ENCODE measurements at regions not wholly inside any gene's neighbourhood (a gene's known extent, or its start where the extent isn't known, plus 50 kb on each side); places are given as distances from the start of the nearest gene placed in this dataset.
"Not testable (repeated sequence)": the region's sequence is repeated elsewhere in the genome, so short reads cannot be mapped to it uniquely, and the experiment has no call there.

DNA sequence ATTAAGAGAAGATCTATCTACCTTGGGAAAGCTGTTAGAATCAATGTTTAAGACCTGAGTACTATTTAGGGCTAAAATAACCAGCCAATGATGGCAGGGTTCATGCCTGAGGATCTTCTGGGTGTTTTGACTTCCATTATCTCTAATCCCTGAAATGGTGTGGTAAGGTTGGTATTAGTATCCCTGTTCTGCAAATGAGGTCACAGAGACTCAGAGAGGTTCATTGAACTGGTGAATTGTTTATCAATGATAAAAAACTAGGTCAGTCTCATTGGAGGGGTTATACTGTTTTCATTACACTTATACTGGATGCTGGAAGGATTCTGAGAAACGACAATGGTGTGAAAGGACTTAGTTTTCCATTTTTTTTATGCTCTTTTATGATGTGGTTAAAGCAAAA is 264.8 kb downstream of the KLF5 start:
- no peak for DNase-seq

GRCh38 chr13:73321043-73321442 is 262.2 kb downstream of the KLF5 start:
- DNase-seq = no peak

- no peak for DNase-seq
Measured at GRCh38 chr13:73317140-73317539, 258.3 kb downstream of the KLF5 start.

DNA sequence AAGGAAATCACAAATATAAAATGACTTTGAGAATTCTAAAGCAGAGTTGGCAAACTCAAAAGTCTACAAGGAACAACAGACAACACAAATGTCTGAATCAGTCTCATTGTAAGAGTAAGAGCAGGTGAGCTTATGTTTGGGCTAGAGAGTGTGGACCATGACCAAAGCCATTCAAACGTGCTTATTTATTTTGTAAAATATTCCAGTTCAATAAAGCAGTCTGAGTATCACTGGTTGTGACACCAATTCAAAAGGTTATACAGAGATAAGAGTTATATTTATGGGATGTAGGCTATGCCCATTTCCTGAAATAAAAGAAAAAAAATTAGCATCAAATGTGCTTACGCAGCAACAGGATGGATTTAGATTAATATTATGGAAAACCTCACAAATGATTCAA is 251.6 kb downstream of the KLF5 start:
- DNase-seq = no peak

DNA sequence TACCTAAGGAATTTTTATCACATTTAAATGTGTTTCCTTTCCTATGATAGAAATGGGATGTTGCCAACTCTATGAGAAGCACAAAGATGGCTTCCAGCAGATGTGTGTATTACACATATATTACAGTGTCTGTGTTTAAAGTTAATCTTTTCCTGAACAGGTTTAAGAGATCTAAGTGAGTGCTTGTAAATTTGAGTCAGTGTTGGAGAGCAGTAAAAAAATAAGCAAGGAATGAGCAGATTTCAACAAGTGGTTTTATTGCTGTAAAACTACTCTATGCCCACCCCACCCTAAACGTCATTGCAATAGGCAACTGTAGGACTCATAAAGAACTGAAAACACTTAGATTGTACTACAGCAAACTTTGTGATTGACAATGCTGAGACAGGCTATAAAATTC is 248.7 kb downstream of the KLF5 start:
- no peak for DNase-seq

- no peak for DNase-seq
Measured at GRCh38 chr13:73306688-73307087, 247.9 kb downstream of the KLF5 start.

DNA sequence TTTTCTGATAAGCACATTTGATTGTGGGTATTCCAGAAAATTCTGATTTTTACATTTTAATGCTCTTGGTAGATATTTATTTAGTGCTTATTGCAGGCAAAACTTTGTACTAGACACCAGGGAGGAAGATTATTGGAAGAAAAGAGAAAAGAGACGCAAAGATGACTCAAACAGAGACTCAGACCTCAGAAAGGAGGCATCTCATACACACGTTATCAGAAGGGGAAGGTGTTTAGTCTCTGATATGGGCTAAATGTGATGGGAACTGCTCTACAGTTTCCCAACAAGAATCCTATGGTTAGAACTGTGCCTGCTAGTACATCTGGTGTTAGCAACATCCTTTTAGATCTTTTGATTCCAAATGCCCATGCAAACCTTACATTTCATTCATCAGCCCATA is 245.6 kb downstream of the KLF5 start:
- no peak for DNase-seq

DNA sequence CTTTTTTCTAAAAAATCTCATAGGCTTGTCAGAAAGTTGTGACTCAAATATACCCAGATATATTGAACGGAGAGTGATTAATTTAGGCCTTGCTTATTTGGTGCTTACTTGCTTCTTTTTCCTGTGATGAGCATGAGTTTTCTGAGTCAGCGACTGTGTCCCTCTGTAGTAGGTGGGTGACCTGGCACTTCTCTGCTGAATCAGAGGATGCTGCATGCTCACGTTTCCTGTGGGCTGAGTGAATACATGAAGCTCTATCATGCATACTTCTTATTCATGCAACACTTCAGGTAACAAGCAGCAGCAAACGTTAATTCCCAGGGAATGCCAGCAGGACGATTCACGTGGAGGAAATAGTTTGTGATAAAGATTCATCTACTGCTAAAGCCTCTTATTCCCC is 245.0 kb downstream of the KLF5 start:
- DNase-seq = no peak

GRCh38 chr13:73301622-73302021 is 242.8 kb downstream of the KLF5 start:
- DNase-seq = not testable (repeated sequence)

- DNase-seq = no peak
Measured at GRCh38 chr13:73300718-73301425, 242.1 kb downstream of the KLF5 start.

DNA sequence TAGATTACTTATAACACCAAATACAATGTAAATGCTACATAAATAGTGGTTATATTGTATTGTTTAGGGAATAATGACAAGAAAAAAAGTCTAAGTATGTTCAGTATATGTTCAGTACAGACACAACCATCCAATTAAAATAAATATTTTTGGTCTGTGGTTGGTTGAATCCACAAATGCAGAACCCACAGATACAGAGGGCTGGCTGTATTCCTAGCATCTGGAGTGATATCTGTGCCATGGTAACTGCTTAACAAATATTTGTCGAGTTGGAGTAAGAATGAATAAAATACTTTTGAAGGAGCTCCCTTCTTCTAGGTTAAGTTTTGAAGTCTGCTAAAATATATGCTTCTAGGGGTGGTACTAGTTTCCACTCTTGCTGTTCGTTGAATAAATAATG is 241.0 kb downstream of the KLF5 start:
- no peak for DNase-seq

- no peak for DNase-seq
Measured at GRCh38 chr13:73293913-73294523, 235.2 kb downstream of the KLF5 start.

DNA sequence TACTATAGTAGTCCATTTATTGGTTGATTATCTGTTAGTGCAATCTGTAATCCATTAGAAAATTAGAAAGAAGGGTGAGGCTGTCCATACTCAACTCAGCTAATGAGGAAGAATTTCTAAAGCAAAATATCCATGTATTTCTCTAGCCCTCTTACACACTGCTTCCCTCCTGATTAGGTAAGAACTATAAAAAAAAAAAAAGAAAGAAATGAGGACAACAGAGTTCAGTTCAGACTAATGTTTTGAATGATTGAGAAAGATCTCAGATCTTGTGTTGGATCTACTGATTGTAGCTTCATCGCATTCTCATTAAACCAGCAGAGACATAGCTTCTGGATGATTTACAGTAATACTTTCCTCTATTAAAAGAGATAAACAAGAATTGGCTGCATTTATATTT is 233.3 kb downstream of the KLF5 start:
- DNase-seq = no peak

- DNase-seq = no peak
Measured at GRCh38 chr13:73290844-73291243, 232.0 kb downstream of the KLF5 start.

DNA sequence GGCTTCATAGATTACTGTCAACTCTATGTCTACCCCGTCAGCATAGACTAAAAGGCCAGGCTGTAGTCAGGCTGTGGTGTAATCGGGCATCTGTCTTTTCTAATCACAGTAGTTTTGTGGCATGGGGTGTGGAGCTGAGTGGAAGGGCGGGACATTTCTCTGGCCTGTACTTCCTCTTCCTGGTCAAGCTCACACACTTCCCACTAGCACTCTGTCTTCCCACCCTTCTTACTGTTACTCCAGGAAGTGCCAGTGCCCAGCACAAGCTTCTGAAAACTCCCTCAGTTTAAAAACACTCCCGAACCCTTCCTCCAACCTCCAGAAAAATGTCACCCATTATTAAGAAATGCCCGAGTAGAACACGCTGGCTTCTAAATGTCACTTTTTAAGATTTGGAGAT is 229.8 kb downstream of the KLF5 start:
- DNase-seq = no peak

DNA sequence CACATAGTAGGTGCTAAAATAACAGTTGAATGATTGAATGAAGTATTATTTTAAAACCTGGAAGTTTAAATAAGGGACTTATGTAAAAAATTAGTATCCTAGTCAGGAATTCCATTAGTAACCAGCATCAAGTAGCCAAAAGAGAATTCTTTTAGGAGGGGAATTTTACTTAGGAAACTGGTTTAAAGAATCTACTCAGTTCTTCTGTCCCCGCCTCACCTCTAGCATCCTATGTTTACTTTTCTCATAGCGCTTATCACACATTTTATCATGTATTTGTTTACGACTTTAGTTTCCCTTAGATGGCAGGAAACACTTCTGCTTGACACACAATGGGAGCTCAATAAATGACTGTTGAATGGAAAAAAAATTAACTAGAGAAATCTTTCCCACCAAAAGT is 229.0 kb downstream of the KLF5 start:
- DNase-seq = no peak

DNA sequence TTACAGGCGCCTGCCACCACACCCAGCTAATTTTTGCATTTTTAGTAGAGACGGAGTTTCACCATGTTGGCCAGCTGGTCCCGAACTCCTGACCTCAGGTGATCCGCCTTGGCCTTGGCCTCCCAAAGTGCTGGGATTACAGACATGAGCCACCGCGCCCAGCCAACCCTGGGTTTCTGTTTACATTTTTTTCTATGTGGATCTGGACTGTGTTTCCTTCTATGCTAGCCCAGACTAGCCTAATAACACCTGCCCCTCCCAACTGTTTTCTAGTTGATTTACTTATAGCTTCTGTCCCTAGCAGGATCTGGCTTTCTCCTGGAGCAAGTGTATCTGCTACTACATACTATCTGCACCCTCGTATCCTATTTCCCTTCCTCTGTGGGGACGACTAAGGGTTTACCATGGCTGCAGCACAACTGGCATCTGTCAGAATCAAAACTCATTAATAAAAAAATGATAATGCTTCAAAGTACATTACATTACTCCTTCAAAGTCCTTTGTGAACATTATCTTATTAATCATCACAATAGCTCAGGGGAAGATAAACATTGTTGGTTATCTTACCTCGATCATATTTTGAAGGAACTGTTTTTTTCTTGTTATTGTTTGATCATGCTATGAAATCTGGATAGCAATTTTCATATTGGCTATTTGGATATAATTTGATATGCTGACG is 228.3 kb downstream of the KLF5 start:
- no peak for DNase-seq

DNA sequence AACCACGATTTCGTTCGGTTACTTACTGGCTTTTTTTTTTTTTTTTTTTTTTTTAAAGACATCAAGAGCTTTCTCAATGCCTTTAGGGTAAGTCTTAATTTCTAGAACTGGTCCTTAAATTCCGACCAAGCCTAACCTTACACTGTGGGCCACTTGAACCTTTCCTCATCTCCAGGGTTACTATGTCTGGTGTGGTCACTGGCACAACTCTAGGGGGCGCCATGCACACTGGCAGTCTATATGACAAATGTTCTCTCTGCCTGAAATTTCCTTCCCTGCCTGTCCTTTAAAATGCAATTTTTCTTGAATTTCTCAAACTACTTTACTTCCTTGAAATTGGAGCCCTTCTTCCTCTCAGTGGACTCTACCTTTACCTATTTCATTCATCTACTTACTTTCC is 227.4 kb downstream of the KLF5 start:
- DNase-seq = no peak

DNA sequence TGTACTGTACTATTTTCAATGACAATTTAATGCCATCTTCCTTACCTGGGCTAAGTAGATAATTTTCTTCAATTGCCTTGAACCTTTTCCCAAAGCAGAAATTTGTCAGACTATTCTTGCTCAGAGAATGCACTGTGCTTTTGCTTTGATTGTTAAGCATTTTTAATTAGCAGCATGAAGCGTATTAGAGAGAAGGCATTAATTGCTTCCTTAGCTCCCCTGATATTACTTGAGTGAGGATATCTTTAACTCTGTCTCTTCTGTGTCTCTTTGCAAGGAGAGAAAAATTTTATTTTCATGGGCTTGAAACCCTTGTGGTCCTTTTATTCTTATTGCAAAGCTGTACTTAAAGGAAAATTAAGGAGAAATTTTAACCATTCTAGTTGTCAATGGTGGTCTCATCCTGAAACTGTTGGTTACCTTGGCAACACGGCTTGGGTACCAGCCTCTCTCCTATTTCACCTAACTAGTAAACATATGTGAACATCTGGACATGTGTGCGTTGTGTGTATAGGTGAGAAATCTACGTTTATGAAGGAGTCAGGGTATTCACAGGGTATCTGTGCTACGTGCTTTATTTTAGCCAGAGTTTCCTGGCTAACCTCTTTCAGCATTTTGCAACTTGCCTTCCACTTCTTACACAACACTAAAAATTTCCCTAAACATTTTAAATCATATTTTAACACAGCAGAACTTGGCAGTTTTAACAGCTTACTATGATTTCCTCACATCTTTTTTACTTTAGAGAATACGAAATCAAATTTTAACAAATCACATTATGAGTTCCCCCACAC is 225.5 kb downstream of the KLF5 start:
- DNase-seq = no peak

GRCh38 chr13:73283636-73284035 is 224.8 kb downstream of the KLF5 start:
- no peak for DNase-seq

DNA sequence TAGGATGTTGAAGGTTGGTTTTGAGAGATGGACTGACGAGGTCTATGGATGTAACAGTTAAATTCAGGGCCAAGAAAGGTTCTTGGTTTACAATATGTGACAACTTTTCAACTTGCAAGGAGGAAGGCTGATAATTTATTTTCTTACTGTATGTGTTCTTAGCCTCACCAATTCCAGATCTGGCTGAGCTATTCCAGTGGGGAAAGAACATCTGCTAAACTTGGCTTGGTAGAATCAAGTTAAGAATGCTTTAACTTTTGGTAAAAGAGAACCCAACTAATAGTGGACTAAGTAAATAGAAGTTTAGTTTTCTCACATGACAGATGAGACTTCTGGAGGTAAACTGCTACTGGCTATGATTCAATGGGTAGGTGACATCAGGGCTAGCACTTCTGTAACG is 222.9 kb downstream of the KLF5 start:
- no peak for DNase-seq

DNA sequence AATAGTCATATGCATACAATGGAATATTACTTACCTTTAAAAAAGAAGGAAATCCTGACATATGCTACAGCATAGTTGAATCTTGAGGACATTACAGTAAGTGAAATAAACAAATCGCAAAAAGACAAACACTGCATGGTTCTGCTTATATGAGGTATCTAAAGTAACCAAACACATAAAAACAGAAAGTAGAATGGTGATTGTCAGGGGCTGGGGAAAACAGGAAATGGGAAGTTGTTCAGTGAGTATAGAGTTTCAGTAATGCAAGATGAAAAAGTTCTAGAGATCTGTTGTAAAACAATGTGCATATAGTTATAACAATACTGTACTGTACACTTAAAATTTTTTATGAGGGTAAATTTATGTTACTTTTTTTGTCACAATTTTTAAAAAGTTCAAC is 219.4 kb downstream of the KLF5 start:
- no peak for DNase-seq

DNA sequence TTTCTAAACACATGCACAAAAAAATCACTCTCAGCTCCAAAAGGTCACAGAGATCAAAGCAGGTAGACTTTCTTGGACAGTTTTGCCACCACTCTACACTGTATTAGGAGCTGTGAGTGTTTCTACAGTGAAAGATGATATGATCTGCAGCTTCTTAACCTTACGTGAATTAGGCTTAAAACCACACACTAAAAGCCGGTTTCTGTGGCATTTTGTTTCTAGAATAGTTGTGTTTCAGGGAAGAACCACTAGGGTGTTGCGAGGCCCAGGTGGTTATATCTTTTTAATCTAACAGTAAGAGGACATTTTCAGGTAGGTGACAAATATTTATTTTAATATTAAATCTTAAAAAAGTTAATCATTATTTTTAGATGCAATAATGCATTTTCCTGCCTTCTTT is 216.4 kb downstream of the KLF5 start:
- DNase-seq = no peak

DNA sequence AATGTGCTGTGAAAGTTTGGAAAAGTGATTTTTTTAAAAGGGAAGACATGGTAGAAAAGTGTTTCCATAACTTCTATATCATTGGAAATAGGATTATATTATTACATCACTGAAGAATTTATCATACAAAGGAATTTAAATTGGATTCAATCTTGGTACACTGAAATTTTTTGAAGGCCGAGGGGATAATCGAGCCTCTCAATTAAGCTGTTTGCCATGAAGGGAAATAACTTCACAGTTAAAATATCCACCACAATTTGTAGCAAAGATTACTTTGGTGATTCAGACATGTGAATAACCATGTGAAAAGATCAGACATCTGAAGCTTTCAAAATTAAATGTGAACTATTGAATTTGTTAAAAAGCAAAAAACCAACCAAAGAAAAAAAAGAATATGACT is 215.3 kb downstream of the KLF5 start:
- DNase-seq = no peak

All from CD4-positive, alpha-beta T cell treated with Interleukin-6 for 4 hours (primary cell).